Lower lobe of right lung (tissue), 2 donors: ENCODE measurements at regions not wholly inside any gene's neighbourhood (a gene's known extent, or its start where the extent isn't known, plus 50 kb on each side); places are given as distances from the start of the nearest gene placed in this dataset.

Source experiments
- ATAC-seq, 2 donors: fragments of 200-7000 bp; cut with Tn5 transposase; one replicate each; pipeline ENCODE4 v1.9.1; 2020 to 2022; ENCODE audit warnings: mild to moderate bottlenecking in 2 of 2, moderate library complexity in 2 of 2
- DNase-seq: peaks from one replicate; pipeline ENCODE4 v3.0.0-alpha.2; 2020
- H3K27ac ChIP-seq: fragments of 200-600 bp; one replicate; pipeline ENCODE4 v1.8.0; 2022
- H3K27me3 ChIP-seq: fragments of 200-600 bp; one replicate; pipeline ENCODE4 v1.8.0; 2022; ENCODE audit warnings: low read depth
- H3K36me3 ChIP-seq: fragments of 200-600 bp; one replicate; pipeline ENCODE4 v1.8.0; 2022; ENCODE audit warnings: mild to moderate bottlenecking
- H3K4me1 ChIP-seq: fragments of 200-600 bp; one replicate; pipeline ENCODE4 v1.8.0; 2022
- H3K4me3 ChIP-seq: fragments of 200-600 bp; one replicate; pipeline ENCODE4 v1.8.0; 2022; ENCODE audit warnings: mild to moderate bottlenecking
- H3K9me3 ChIP-seq: fragments of 200-600 bp; one replicate; pipeline ENCODE4 v1.8.0; 2022
- CTCF ChIP-seq: fragments of 200-600 bp; IDR thresholded peaks from one replicate; pipeline ENCODE4 v1.8.0; 2022; ENCODE audit warnings: antibody characterized with exemption, mild to moderate bottlenecking
- intact Hi-C: fragments of 100-400 bp; cut with DNase I; formaldehyde crosslinking; loops from one replicate; pipeline ENCODE4 v1.11.0; 2022
- donor health status: DM: no; HTN: yes; CAD: no; lungs with severe emphysema.

DNA sequence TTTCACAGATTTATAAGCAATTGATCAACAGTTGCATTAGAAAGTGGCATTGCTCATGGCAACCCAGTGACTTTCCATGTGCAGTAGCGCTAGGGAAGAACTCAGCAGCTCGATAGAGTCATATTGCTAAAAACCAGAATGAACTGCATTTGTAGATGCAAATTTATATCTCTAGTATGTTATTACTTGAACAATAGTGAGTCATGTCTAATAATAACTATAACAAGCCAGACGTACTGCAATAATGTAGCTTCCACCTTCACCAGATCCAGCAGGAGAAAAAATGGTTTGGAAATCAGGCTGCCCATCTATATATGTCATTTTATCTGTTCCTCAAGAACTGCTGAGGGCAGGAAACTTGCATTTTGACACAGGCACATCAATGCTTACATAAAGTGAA lies 66.5 kb upstream of the FIGN start:
- DNase-seq (no peak), ATAC-seq (no peak)
- Histone ChIP-seq H3K4me1 (no peaks in the 10 kb centered on the region), H3K27me3 (no peaks in the 10 kb centered on the region), H3K36me3 (no peaks in the 10 kb centered on the region), H3K4me3 (no peak overlapping the region), H3K27ac (no peak overlapping the region), H3K9me3 (no peaks in the 10 kb centered on the region)
- intact Hi-C loops: no loop called here
- no peak for TF ChIP-seq CTCF

DNA sequence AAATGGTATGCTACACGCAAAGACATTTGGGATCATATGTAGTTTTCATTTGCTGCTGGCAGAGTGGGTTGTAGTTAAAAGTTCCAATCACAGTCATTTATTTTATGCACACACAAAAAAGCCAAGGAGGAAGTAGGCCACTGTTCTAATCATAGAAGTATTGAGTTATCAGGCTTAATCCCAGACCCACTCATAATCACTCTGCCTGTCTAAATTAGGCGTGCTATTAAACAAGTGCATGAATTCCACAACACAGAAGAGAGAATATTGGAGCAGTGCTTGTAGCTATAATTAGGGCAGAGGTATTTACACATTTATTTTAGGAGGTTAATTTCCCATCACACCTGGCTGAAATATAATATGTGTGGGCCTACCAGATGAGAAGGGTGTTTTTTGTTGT lies 65.7 kb upstream of the FIGN start:
- Histone ChIP-seq H3K27me3 (no peaks in the 10 kb centered on the region), H3K9me3 (no peaks in the 10 kb centered on the region), H3K4me3 (no peak overlapping the region), H3K4me1 (no peaks in the 10 kb centered on the region), H3K27ac (no peak overlapping the region), H3K36me3 (no peaks in the 10 kb centered on the region)
- DNase-seq: no peak
- no peak for TF ChIP-seq CTCF
- intact Hi-C loops: no loop called here
- no peak for ATAC-seq

GRCh38 chr2:163800951-163801381 lies 65.2 kb upstream of the FIGN start:
- Histone ChIP-seq H3K4me1 (no peaks in the 10 kb centered on the region), H3K27me3 (no peaks in the 10 kb centered on the region), H3K9me3 (no peaks in the 10 kb centered on the region), H3K4me3 (no peak overlapping the region), H3K27ac (no peak overlapping the region), H3K36me3 (no peaks in the 10 kb centered on the region)
- DNase-seq (no peak), ATAC-seq (no peak)
- intact Hi-C loops: no loop called here
- TF ChIP-seq CTCF: no peak

GRCh38 chr2:163799807-163800206 lies 64.0 kb upstream of the FIGN start:
- intact Hi-C loops: no loop called here
- Histone ChIP-seq H3K4me1 (no peaks in the 10 kb centered on the region), H3K27ac (no peak overlapping the region), H3K27me3 (no peaks in the 10 kb centered on the region), H3K9me3 (no peaks in the 10 kb centered on the region), H3K36me3 (no peaks in the 10 kb centered on the region), H3K4me3 (no peak overlapping the region)
- no peak for TF ChIP-seq CTCF
- DNase-seq (no peak), ATAC-seq (no peak)

DNA sequence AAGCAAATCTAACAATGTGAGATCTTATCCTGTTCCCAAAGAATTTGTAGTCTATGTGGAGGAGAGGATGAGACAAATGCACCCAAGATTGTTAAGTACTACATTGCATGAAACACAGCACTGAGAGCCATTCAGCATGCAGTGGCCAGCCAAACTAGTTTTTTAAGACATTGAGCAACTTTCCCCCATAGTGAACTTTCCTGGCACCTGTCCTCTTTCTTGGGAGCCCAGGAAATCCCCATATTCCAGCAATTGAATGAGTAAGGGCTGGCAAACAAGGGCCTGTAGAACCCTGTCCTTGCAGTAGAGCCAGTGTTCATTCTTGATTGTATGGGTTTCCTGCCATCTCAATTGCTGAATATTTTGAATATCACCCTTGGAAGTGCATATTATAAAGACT lies 58.8 kb upstream of the FIGN start:
- intact Hi-C loops: no loop called here
- ATAC-seq (peak; percentile 38 to 73), DNase-seq (no peak)
- Histone ChIP-seq H3K4me3 (no peak overlapping the region), H3K36me3 (no peaks in the 10 kb centered on the region), H3K27me3 (no peaks in the 10 kb centered on the region), H3K27ac (no peak overlapping the region), H3K4me1 (no peaks in the 10 kb centered on the region), H3K9me3 (no peaks in the 10 kb centered on the region)
- no peak for TF ChIP-seq CTCF
